Calu3 (cell line): ENCODE measurements at regions not wholly inside any gene's neighbourhood (a gene's known extent, or its start where the extent isn't known, plus 50 kb on each side); places are given as distances from the start of the nearest gene placed in this dataset.
A peak's percentile ranks its signal among the peaks of the same experiment; 100 is the strongest.
"Not testable (repeated sequence)": the region's sequence is repeated elsewhere in the genome, so short reads cannot be mapped to it uniquely, and the experiment has no call there.

Experiments used
- BruUV-seq: library from RNA; stranded (reverse); fragments of 400-500 nt; replicated peaks from 2 replicates; lab custom pipeline; 2021; lab: Mats Ljungman, UMichigan
- CTCF ChIA-PET: fragments of 300-600 bp; sonication (Branson Sonifier 250); formaldehyde crosslinking; loops from one replicate; lab custom pipeline; 2022; ENCODE audit warnings: antibody characterized with exemption; lab: Charles Lee
- DNase-seq: peaks from one replicate; pipeline ENCODE4 v3.0.0; 2022
- H3K27ac Mint-ChIP-seq: one replicate; pipeline ENCODE4 v1.8.0; 2022; ENCODE audit warnings: mixed read lengths; ENCODE audit not compliant: unreplicated experiment
- H3K27me3 Mint-ChIP-seq: one replicate; pipeline ENCODE4 v1.8.0; 2022; ENCODE audit warnings: mixed read lengths; ENCODE audit not compliant: unreplicated experiment
- H3K36me3 Mint-ChIP-seq: one replicate; pipeline ENCODE4 v1.8.0; 2022; ENCODE audit warnings: mild to moderate bottlenecking, moderate library complexity, mixed read lengths; ENCODE audit not compliant: insufficient read depth, unreplicated experiment
- H3K4me1 Mint-ChIP-seq: one replicate; pipeline ENCODE4 v1.8.0; 2022; ENCODE audit warnings: mild to moderate bottlenecking, low read depth, mixed read lengths; ENCODE audit not compliant: unreplicated experiment
- H3K4me3 Mint-ChIP-seq: one replicate; pipeline ENCODE4 v1.8.0; 2022; ENCODE audit warnings: mild to moderate bottlenecking, low read depth, moderate library complexity, mixed read lengths; ENCODE audit not compliant: unreplicated experiment
- H3K9me3 Mint-ChIP-seq: one replicate; pipeline ENCODE4 v1.8.0; 2022; ENCODE audit warnings: low read depth, mixed read lengths; ENCODE audit not compliant: unreplicated experiment
- intact Hi-C: fragments of 100-400 bp; cut with micrococcal nuclease; formaldehyde crosslinking; loops from one replicate; pipeline ENCODE4 v1.10.0; 2022; ENCODE audit not compliant: unreplicated experiment
- TF ChIP-seq, protein P1 (sequence below): fragments of 200-600 bp; IDR thresholded peaks from one replicate; pipeline ENCODE4 v1.8.0; 2022; ENCODE audit warnings: antibody characterized with exemption; ENCODE audit not compliant: unreplicated experiment

DNA sequence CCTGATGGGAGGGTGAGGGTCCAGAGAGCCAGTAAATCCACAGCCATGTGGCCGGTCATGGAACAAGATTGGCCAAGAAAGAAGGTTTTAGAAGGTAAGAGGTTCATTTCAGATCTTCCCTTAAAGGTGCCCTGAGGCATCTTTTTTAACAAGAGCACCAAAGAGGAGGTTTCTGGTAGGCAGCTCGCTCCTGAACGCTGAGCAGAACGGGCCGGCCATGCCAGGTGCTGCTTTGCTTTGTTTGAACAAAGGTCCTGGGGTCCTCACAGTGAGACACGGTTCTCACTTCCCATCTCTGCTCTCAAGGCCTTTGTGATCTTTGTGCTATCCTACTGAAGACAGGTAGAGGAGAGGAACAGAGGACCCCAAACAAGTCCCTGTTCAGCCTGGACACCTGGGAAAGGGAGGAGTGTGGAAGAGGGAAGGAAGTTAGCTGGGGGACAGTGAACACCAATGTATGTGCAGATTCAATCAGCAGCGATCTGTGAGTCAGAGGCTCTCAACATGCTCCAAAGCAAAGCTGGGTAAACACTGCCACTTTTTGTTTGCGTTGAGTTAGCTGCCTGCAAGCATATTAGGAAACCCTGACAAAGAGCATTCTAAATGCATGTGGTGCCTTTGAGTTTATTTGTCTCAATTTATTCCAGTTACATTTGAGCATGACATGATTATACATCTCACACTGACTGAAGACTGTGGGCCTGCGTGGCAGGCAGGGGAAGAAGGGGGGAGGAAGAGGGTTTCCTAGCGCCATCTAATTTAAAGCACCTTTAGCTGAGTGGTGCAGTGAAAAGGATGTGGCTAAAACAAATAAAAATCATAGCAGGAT, 102.4 kb downstream of the ASB1 start:
- Mint-ChIP-seq H3K27me3 (peaks cover 15% of the 10 kb centered on the region), H3K4me3 (no peak overlapping the region), H3K36me3 (no peaks in the 10 kb centered on the region), H3K4me1 (peaks cover 11% of the 10 kb centered on the region), H3K9me3 (peaks cover 10% of the 10 kb centered on the region), H3K27ac (no peak overlapping the region)
- TF ChIP-seq, protein P1, sequence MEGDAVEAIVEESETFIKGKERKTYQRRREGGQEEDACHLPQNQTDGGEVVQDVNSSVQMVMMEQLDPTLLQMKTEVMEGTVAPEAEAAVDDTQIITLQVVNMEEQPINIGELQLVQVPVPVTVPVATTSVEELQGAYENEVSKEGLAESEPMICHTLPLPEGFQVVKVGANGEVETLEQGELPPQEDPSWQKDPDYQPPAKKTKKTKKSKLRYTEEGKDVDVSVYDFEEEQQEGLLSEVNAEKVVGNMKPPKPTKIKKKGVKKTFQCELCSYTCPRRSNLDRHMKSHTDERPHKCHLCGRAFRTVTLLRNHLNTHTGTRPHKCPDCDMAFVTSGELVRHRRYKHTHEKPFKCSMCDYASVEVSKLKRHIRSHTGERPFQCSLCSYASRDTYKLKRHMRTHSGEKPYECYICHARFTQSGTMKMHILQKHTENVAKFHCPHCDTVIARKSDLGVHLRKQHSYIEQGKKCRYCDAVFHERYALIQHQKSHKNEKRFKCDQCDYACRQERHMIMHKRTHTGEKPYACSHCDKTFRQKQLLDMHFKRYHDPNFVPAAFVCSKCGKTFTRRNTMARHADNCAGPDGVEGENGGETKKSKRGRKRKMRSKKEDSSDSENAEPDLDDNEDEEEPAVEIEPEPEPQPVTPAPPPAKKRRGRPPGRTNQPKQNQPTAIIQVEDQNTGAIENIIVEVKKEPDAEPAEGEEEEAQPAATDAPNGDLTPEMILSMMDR: no peak
- peak; percentile 24 for DNase-seq
- no TSS peak for BruUV-seq
- CTCF ChIA-PET: interaction anchor here (0.5 to 1.0 kb wide), 3 partner anchors 158 to 192 kb away, joined by 3 to 6 read pairs (median 3); no protein-coding TSS in a partner anchor
- intact Hi-C loops: no loop called here

DNA sequence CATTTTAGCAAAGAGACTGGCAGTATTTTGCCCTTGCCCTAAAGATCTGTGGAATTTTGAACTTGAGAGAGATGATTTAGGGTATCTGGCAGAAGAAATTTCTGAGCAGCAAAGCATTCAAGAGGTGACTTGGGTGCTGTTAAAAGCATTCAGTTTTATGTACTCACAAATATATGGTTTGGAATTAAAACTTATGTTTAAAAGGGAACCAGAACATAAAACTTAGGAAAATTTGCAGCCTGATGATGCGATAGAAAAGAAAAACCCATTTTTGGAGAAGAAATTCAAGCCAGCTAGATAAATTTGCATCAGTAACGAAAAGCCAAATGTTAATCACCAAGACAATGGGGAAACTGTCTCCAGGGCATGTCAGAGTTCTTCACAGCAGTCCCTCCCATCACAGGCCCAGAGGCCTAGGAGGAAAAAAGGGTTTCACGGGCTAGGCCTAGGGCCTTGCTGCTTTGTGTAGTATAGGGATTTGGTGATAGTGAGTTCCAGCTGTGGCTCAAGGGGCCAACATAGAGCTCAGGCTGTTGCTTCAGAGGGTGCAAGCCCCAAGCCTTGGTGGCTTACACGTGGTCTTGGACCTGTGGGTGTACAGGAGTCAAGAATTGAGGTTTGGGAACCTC, 104.4 kb downstream of the ASB1 start:
- H3K4me3 Mint-ChIP-seq, H3K27ac Mint-ChIP-seq, BruUV-seq, DNase-seq, H3K36me3 Mint-ChIP-seq, intact Hi-C loops, H3K9me3 Mint-ChIP-seq, CTCF ChIA-PET: not testable (repeated sequence)
- peaks cover 15% of the 10 kb centered on the region for H3K27me3 Mint-ChIP-seq
- peaks cover 11% of the 10 kb centered on the region for H3K4me1 Mint-ChIP-seq

DNA sequence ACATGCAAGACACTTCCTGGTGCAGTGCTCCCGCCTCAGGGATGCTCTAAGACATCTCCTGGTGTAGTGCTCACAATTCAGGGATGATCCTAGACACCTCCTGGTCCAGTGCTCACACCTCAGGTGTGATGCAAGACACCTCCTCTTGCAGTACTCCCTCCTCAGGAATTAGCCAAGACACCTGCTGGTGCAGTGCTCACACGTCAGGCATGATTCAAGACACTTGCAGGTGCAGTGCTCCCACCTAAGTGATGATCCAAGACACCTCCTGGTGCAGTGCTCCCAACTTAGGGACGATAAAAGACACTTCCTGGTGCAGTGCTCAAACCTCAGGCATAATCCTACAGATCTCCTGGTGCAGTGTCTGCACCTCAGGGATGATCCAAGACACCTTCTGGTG, 117.0 kb downstream of the ASB1 start:
- not testable (repeated sequence) for H3K27me3 Mint-ChIP-seq, H3K9me3 Mint-ChIP-seq

DNA sequence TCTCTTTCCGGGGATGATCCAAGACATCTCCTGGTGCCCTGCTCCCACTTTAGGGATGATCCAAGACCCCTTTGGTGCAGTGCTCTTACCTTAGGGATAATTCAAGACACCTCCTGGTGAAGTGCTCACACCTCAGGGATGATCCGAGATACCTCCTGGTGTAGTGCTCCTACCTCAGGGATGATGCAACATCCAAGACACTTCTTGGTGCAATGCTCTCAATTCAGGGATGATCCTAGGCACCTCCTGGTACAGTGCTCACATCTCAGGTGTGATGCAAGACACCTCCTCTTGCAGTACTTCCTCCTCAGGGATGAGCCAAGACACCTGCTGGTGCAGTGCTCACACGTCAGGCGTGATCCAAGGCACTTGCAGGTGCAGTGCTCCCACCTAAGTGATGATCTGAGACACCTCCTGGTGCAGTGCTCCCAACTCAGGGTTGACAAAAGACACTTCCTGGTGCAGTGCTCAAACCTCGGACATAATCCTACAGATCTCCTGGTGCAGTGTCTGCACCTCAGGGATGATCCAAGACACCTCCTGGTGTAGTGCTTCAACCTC, 122.3 kb downstream of the ASB1 start:
- no peaks in the 10 kb centered on the region for H3K36me3 Mint-ChIP-seq
- peaks cover 2% of the 10 kb centered on the region for H3K9me3 Mint-ChIP-seq
- CTCF ChIA-PET: no interaction called here

More for the DNA sequence above, 117.0 kb downstream of the ASB1 start:
- H3K4me1 Mint-ChIP-seq, H3K36me3 Mint-ChIP-seq, H3K27ac Mint-ChIP-seq, DNase-seq, CTCF ChIA-PET, H3K4me3 Mint-ChIP-seq, intact Hi-C loops, BruUV-seq: not testable (repeated sequence)

DNA sequence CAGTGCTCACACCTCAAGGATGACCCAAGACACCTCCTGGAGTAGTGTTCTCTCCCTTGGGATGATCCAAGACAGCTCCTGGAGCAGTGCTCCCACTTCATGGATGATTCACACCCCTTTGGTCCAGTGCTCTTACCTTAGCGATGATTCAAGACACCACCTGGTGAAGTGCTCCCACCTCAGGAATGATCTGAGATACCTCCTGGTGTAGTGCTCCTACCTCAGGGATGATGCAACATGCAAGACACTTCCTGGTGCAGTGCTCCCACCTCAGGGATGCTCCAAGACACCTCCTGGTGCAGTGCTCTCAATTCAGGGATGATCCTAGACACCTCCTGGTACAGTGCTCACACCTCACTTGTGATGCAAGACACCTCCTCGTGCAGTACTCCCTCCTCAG, 123.1 kb downstream of the ASB1 start:
- intact Hi-C loops: no loop called here
- no peak overlapping the region for H3K27ac Mint-ChIP-seq
- H3K4me3 Mint-ChIP-seq: no peak overlapping the region
- BruUV-seq: no TSS peak
- H3K27me3 Mint-ChIP-seq: no peaks in the 10 kb centered on the region
- TF ChIP-seq, protein P1: no peak
- H3K36me3 Mint-ChIP-seq: no peaks in the 10 kb centered on the region
- CTCF ChIA-PET: no interaction called here
- DNase-seq: no peak
- no peaks in the 10 kb centered on the region for H3K4me1 Mint-ChIP-seq
- H3K9me3 Mint-ChIP-seq: peaks cover 2% of the 10 kb centered on the region

More for the DNA sequence above, 122.3 kb downstream of the ASB1 start:
- no TSS peak for BruUV-seq
- intact Hi-C loops: no loop called here
- H3K27ac Mint-ChIP-seq: no peak overlapping the region
- no peak overlapping the region for H3K4me3 Mint-ChIP-seq
- TF ChIP-seq, protein P1: no peak
- DNase-seq: no peak
- no peaks in the 10 kb centered on the region for H3K4me1 Mint-ChIP-seq
- H3K27me3 Mint-ChIP-seq: no peaks in the 10 kb centered on the region
